GM12874 (cell line): ENCODE measurements at regions not wholly inside any gene's neighbourhood (a gene's known extent, or its start where the extent isn't known, plus 50 kb on each side); places are given as distances from the start of the nearest gene placed in this dataset.

Experiments used
- CTCF ChIP-seq: IDR thresholded peaks from 2 replicates; pipeline ENCODE4 v1.5.1; 2011; ENCODE audit warnings: low read depth, mild to moderate bottlenecking, control low read depth, low read length, moderate library complexity; ENCODE audit not compliant: insufficient read depth

- no peak for TF ChIP-seq CTCF
These were observed 401.9 kb upstream of the ACTBL2 start for GRCh38 chr5:57884346-57885102.

GRCh38 chr5:57880216-57880615, 397.6 kb upstream of the ACTBL2 start:
- no peak for TF ChIP-seq CTCF

- TF ChIP-seq CTCF: no peak
These were observed 395.7 kb upstream of the ACTBL2 start for GRCh38 chr5:57878301-57878722.

GRCh38 chr5:57871496-57871895, 388.9 kb upstream of the ACTBL2 start:
- no peak for TF ChIP-seq CTCF

GRCh38 chr5:57863661-57864060, 381.1 kb upstream of the ACTBL2 start:
- no peak for TF ChIP-seq CTCF

GRCh38 chr5:57862942-57863341, 380.3 kb upstream of the ACTBL2 start:
- no peak for TF ChIP-seq CTCF

- no peak for TF ChIP-seq CTCF
These were observed 379.9 kb upstream of the ACTBL2 start for GRCh38 chr5:57862471-57862911.
